Small intestine (tissue), 7 donors: ENCODE measurements at regions not wholly inside any gene's neighbourhood (a gene's known extent, or its start where the extent isn't known, plus 50 kb on each side); places are given as distances from the start of the nearest gene placed in this dataset.
"Not testable (repeated sequence)": the region's sequence is repeated elsewhere in the genome, so short reads cannot be mapped to it uniquely, and the experiment has no call there.

Experiments
- DNase-seq, 2 donors: peaks; one replicate each; pipeline versions ENCODE4 v3.0.0 to v3.0.0-alpha.2; 2013
- FAIRE-seq: peaks from 2 replicates; lab custom pipeline; 2012; peaks lifted over from hg19 to GRCh38; lab: Jason Lieb, UNC
- H3K27ac ChIP-seq, 3 donors: one replicate each; pipeline ENCODE4 v1.5.1; 2013; ENCODE audit warnings: low read length in 2 of 3, mild to moderate bottlenecking in 2 of 3, control low read depth in 1 of 3, inconsistent platforms in 1 of 3, low read depth in 1 of 3, moderate library complexity in 1 of 3
- H3K27me3 ChIP-seq, 3 donors: one replicate each; pipeline ENCODE4 v1.6.1; 2013; ENCODE audit warnings: low read length in 3 of 3, inconsistent platforms in 1 of 3; ENCODE audit not compliant: control insufficient read depth in 3 of 3, insufficient read depth in 3 of 3
- H3K36me3 ChIP-seq, 3 donors: one replicate each; pipeline ENCODE4 v1.6.1; 2013; ENCODE audit warnings: low read length in 3 of 3, inconsistent platforms in 1 of 3, low read depth in 1 of 3, mild to moderate bottlenecking in 1 of 3, moderate library complexity in 1 of 3; ENCODE audit not compliant: control insufficient read depth in 3 of 3, insufficient read depth in 2 of 3
- H3K4me1 ChIP-seq, 3 donors: one replicate each; pipeline ENCODE4 v1.6.1; 2013; ENCODE audit warnings: low read length in 2 of 3, inconsistent platforms in 1 of 3, low read depth in 1 of 3, mild to moderate bottlenecking in 1 of 3, moderate library complexity in 1 of 3; ENCODE audit not compliant: control insufficient read depth in 3 of 3, insufficient read depth in 2 of 3
- H3K4me3 ChIP-seq, 3 donors: one replicate each; pipeline ENCODE4 v1.5.1; 2013; ENCODE audit warnings: low read length in 3 of 3, control low read depth in 1 of 3, inconsistent platforms in 1 of 3, low read depth in 1 of 3, mild to moderate bottlenecking in 1 of 3, moderate library complexity in 1 of 3
- H3K9me3 ChIP-seq, 2 donors: one replicate each; pipeline ENCODE4 v1.6.1; 2013; ENCODE audit warnings: low read depth in 1 of 2, low read length in 1 of 2; ENCODE audit not compliant: control insufficient read depth in 2 of 2, insufficient read depth in 1 of 2
- WGBS, 3 donors: extraction: QIAGEN DNeasy Blood & Tissue Kit; methylation state at CpG; one replicate each; pipeline ENCODE4 v1.1.7; 2013; 5-methylcytosine and 5-hydroxymethylcytosine counted together
- donor health status: healthy with polysubstance abuse.
- donor health status: control.
- donor health status: control.
- donor health status: Bipolar disorder and iron deficiency.
- donor health status: healthy.

DNA sequence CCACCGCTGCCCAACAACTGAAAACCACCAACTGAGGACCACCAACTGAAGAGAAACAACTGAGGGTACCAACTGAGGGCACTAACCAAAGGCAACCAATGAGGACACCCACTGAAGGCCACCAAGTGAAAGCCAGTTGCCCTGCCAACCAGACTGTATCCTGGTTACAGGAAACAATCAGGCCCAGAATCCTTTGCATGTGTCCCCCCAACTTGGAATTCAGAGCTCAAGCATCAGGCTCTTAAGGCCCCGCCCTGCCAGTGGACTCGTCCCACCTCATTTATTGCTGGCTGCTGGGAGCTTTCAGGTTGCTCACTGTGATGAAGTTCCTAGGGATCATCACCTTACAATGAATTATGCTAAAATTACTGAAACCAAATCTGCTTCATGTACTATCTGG is 76.6 kb upstream of the ABI1 start:
- no peak for DNase-seq
- Histone ChIP-seq H3K27me3 (no peaks in the 10 kb centered on the region), H3K36me3 (no peaks in the 10 kb centered on the region), H3K4me1 (no peaks in the 10 kb centered on the region), H3K9me3 (no peaks in the 10 kb centered on the region), H3K4me3 (no peak overlapping the region), H3K27ac (no peak overlapping the region)
- no peak for FAIRE-seq
- WGBS, 3 donors: 78 to 85% (median 84%) methylated on average over 3 of the region's 3 CpGs

DNA sequence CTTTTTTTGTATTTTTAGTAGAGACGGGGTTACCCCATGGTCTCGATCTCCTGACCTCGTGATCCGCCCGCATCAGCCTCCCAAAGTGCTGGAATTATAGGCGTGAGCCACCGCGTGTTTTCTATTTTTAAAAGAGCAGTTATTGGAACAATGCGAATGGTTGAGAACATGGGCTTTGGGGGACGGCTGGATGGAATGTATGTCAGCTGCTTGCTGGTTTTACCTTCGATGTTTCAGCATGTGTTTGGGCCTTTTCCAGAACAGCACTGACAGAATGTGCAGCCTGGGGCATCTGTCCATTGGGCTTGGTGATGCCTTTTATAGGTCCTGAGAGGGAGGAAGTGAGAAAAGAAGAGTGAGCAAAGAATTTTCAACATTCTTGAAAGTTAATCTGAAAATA is 73.4 kb upstream of the ABI1 start:
- not testable (repeated sequence) for H3K27me3 ChIP-seq, H3K4me3 ChIP-seq, DNase-seq, H3K36me3 ChIP-seq, H3K27ac ChIP-seq, H3K4me1 ChIP-seq, FAIRE-seq, H3K9me3 ChIP-seq
- 88 to 95% (median 90%) methylated on average over 11 of the region's 11 CpGs for WGBS, 3 donors

DNA sequence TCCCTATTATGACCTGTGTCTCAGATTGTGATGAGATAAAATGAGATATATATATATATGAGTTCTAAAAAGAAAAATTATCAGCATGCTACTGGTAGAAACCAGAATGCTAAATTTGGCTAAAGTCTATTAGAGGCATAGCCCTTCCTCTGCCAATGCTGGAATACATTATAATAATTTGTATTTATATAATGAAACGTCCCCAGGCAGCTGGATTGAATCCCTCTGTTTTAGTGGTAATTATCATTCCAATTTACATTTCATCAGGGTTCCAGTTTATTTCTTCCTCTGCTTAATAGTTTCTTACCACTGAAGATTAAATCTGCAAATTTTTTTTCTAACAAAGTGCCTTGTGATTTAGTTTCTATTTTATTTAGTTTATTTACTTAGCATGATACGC is 71.8 kb upstream of the ABI1 start:
- H3K27ac ChIP-seq: no peak overlapping the region
- WGBS, 3 donors: 67 to 71% (median 68%) methylated on average over 2 of the region's 2 CpGs
- no peak overlapping the region for H3K4me3 ChIP-seq
- no peak for FAIRE-seq
- H3K4me1 ChIP-seq: peaks cover 0 to 3% (median 2%) of the 10 kb centered on the region in 3 donors
- no peak for DNase-seq
- H3K9me3 ChIP-seq: no peaks in the 10 kb centered on the region
- no peaks in the 10 kb centered on the region for H3K27me3 ChIP-seq
- H3K36me3 ChIP-seq: no peaks in the 10 kb centered on the region

DNA sequence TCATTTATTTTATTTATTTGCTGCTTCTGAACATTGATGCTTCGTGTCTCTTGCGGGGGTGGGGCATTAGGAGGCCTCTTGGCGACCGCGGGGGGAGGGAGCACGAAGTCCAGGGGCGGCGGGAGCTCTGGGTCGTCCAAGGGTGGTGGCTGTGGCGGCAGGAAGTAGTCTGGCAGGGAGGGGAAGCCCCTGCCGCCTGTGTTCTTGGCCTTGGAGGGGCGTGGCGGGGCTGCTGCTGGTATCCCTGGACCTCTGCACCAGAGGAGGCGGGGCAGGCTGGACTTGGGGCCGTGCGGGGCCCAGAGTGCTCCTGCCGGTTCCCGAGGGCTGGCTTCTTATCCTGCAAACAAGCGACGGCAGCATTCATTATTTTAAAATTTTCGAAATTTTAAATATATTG is 70.5 kb upstream of the ABI1 start:
- FAIRE-seq (no peak), DNase-seq (peak; percentile 82 to 90)
- no peaks in the 10 kb centered on the region for H3K36me3 ChIP-seq
- H3K4me1 ChIP-seq: peaks cover 0 to 3% (median 2%) of the 10 kb centered on the region in 3 donors
- H3K27ac ChIP-seq: peak overlapping the region in 1 of 3 donors; percentile 4
- 1 to 3% (median 2%) methylated on average over 21 of the region's 21 CpGs for WGBS, 3 donors
- no peaks in the 10 kb centered on the region for H3K9me3 ChIP-seq
- H3K27me3 ChIP-seq: no peaks in the 10 kb centered on the region
- H3K4me3 ChIP-seq: peak overlapping the region in 2 of 3 donors; percentile 20 to 30

DNA sequence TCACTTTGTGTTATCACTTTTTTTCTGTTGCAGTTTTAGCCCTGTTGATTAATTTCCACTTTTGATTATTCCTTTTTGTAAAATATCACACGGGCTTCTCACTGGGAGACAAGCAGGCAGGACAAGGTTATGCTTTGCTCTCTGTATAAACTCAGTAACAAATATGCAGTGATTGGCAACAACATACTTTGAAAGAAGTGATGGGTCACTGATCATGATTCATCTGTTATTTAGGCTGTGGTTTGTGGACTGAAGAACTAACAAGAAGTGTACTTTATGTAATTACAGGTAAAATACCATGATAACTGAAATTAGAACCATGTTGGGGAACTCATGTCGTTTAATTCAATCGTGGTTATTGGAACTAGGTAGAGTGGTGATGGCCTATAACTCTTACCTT is 62.1 kb upstream of the ABI1 start:
- WGBS, 3 donors: 74 to 83% (median 76%) methylated on average over 3 of the region's 3 CpGs
- H3K27me3 ChIP-seq, FAIRE-seq, DNase-seq, H3K4me3 ChIP-seq, H3K36me3 ChIP-seq, H3K4me1 ChIP-seq, H3K27ac ChIP-seq, H3K9me3 ChIP-seq: not testable (repeated sequence)

DNA sequence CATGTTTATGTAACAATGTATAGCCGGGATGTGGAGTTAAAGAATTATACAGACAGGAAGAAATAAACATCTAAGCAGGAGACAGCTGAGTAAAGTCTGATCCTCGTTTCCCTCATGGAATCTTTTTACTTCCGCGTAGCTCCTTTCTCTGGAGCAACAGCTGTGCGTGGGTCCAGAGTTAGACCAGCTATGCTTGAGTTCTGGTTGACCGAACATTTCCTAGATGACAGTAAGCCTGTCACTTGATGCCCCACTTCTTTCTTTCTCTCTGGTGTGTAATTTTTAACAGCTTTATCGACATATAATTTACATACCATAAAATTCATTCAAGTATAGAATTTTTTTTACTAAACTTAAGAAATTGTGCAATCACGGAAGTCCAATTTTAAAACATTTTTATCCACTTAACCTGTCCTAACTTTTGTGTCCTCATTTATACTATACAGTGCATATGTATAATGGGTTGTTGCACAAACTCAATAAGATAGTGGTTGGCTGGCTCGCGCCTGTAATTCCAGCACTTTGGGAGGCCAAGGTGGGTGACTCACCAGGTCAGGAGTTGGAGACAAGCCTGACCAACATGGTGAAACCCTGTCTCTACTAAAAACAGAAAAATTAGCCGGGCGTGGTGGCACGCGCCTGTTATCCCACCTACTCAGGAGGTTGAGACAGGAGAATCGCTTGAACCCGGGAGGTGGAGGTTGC is 58.5 kb upstream of the ABI1 start:
- H3K4me1 ChIP-seq, DNase-seq, H3K27ac ChIP-seq, H3K27me3 ChIP-seq, H3K9me3 ChIP-seq, FAIRE-seq, H3K4me3 ChIP-seq, H3K36me3 ChIP-seq: not testable (repeated sequence)
- WGBS, 3 donors: 84 to 93% (median 87%) methylated on average over 16 of the region's 16 CpGs

DNA sequence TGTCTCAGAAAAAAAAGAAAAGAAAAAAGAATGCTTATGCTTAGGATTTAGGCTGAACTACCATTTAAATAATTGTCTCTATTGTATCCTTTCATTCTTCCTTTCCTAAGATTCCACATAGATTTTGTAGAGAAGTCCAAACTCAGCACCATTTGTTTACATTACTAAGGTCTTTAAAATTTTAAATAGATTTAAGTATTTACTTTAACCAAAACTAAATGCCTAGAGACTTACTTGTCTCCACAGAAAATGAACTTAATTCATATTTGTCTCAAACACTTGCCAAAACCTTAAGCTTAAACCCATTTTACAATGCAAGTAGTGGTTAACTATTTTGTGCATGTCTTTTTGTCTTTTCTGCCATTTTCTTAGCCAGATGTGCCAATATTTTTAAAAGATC is 54.1 kb upstream of the ABI1 start:
- Histone ChIP-seq H3K4me3 (no peak overlapping the region), H3K27ac (no peak overlapping the region), H3K4me1 (peaks cover 0 to 2% (median 0%) of the 10 kb centered on the region in 3 donors), H3K27me3 (no peaks in the 10 kb centered on the region), H3K9me3 (no peaks in the 10 kb centered on the region), H3K36me3 (no peaks in the 10 kb centered on the region)
- DNase-seq (no peak), FAIRE-seq (no peak)

DNA sequence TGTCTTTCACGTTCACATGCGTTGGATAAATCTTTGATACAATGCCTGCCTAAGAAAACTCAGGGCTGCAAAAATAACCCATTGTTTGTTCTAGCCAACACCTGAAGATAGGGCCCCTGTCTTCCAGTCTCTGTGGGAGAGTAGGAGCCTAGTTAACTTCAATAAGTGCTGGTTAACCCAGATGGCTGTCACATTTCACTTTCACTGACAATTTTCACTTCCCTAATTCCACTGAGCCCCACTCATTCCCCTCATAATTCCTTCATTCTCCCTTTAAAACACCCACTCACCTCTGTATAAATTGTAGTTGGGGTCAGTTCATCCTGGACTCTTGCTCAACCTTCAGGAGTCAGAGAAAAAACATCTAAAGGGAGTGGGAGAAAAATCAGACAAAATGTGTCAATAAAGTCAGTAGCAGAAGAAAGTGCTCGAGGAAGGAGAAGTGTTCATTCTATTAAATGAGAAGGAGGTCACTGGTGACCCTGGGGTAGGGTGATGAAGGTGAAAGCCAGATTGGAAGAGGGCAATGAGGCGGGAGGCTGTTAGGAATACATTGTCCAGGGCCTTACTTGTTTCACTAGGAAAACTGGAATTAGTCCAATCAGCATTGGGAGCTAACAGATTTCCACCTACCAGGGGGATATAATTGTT is 51.2 kb upstream of the ABI1 start:
- H3K4me3 ChIP-seq: no peak overlapping the region
- no peaks in the 10 kb centered on the region for H3K9me3 ChIP-seq
- H3K27ac ChIP-seq: no peak overlapping the region
- no peak for FAIRE-seq
- peak in 1 of 2 donors; percentile 8 for DNase-seq
- WGBS, 3 donors: 57 to 68% (median 65%) methylated on average over 4 of the region's 4 CpGs
- H3K4me1 ChIP-seq: peaks cover 0 to 2% (median 0%) of the 10 kb centered on the region in 3 donors
- no peaks in the 10 kb centered on the region for H3K27me3 ChIP-seq
- no peaks in the 10 kb centered on the region for H3K36me3 ChIP-seq
